Fibroblast of mammary gland (primary cell): ENCODE measurements at regions not wholly inside any gene's neighbourhood (a gene's known extent, or its start where the extent isn't known, plus 50 kb on each side); places are given as distances from the start of the nearest gene placed in this dataset.
A peak's percentile ranks its signal among the peaks of the same experiment; 100 is the strongest.
"Not testable (repeated sequence)": the region's sequence is repeated elsewhere in the genome, so short reads cannot be mapped to it uniquely, and the experiment has no call there.

Source experiments
- DNase-seq: peaks from one replicate; pipeline ENCODE4 v3.0.0-alpha.2; 2010; ENCODE audit warnings: low read depth
- H3K4me3 ChIP-seq: 2 replicates; pipeline ENCODE4 v1.5.1; 2011; ENCODE audit warnings: low read depth, mild to moderate bottlenecking, low read length, moderate library complexity; ENCODE audit not compliant: control insufficient read depth
- CTCF ChIP-seq: conservative IDR thresholded peaks from 2 replicates; pipeline ENCODE4 v1.5.1; 2011; ENCODE audit warnings: low read depth, low read length, inconsistent platforms; ENCODE audit not compliant: control insufficient read depth, insufficient read depth

- no peak for DNase-seq
- no peak for TF ChIP-seq CTCF
- no peak overlapping the region for H3K4me3 ChIP-seq
Observed at GRCh38 chr1:182303778-182304177, 87.8 kb downstream of the GLUL start.

GRCh38 chr1:182301467-182302198 lies 90.0 kb downstream of the GLUL start:
- DNase-seq, result peak; percentile 77
- TF ChIP-seq CTCF, result peak; percentile 15
- H3K4me3 ChIP-seq, result no peak overlapping the region

- no peak overlapping the region for H3K4me3 ChIP-seq
- TF ChIP-seq CTCF, result no peak
- DNase-seq, result no peak
Observed at GRCh38 chr1:182301026-182301436, 90.6 kb downstream of the GLUL start.

- peak; percentile 50 for DNase-seq
- TF ChIP-seq CTCF, result no peak
- H3K4me3 ChIP-seq, result no peak overlapping the region
Observed at GRCh38 chr1:182299728-182300616, 91.6 kb downstream of the GLUL start.

GRCh38 chr1:182299054-182299727 lies 92.4 kb downstream of the GLUL start:
- not testable (repeated sequence) for DNase-seq, H3K4me3 ChIP-seq

- DNase-seq, result no peak
- no peak overlapping the region for H3K4me3 ChIP-seq
- TF ChIP-seq CTCF, result no peak
Observed at GRCh38 chr1:182297335-182297734, 94.3 kb downstream of the GLUL start.

GRCh38 chr1:182295697-182296096 lies 95.9 kb downstream of the GLUL start:
- no peak for DNase-seq
- no peak overlapping the region for H3K4me3 ChIP-seq
- no peak for TF ChIP-seq CTCF
